ENCODE measurements at regions not wholly inside any gene's neighbourhood (a gene's known extent, or its start where the extent isn't known, plus 50 kb on each side); places are given as distances from the start of the nearest gene placed in this dataset.

DNA sequence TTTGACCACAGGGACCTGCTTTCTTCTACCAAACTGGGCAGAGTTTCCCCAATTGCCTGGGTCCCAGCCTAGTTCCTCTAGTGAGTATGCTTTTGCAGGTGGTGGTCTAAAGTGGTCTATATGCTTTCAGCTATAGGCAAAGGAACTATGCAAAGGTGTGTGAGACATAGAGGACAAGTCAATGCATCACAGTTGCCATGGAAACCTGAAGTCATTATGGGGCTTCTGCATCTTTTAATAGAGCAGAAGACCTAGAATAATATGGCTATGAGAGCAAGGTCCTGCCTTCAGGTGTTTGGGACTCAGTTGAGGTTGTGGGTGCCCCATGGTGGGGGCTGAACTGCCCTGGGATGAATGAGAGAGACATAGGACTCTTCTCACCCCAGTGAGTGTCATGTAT is 92.1 kb upstream of the RAB40AL start (continued):
- TF ChIP-seq KLF15 (CRISPR knock-in tag; IDR thresholded peaks at IDR 0.05; ENCODE audit: borderline replicate concordance): no peak
- no peak for TF ChIP-seq STAG1 (CRISPR knock-in tag; IDR thresholded peaks at IDR 0.05)

- intact Hi-C loops (cut with micrococcal nuclease; ENCODE audit: unreplicated experiment) (no loop called here), in situ Hi-C loops (cut with HindIII; ENCODE audit: extremely low pct_ligation_motif_present, low pct_unique_long_range_greater_than_20kb) (no loop called here)
- H4K20me1 ChIP-seq (ENCODE audit: insufficient read depth, low read length): no peaks in the 10 kb centered on the region
- no peak overlapping the region for H3K4me3 ChIP-seq (replicated peaks in 1 of 3; ENCODE audit: insufficient read depth in 1 of 3, low read depth in 2 of 3, low read length in 3 of 3)
- POLR2A ChIA-PET: no interaction called here
- FAIRE-seq (no peak), DNase-seq (ENCODE audit: low spot score) (no peak), ATAC-seq (no peak)
- H3K36me3 ChIP-seq (replicated peaks in 1 of 2; ENCODE audit: control insufficient read depth in 1 of 2, insufficient read depth in 2 of 2, low read length in 2 of 2): peaks cover 0 to 4% of the 10 kb centered on the region in 2 experiments; a peak in 1 of 5 replicates
- H3K4me2 ChIP-seq (ENCODE audit: low read depth, low read length): no peak overlapping the region
- TF ChIP-seq POLR2AphosphoS5 (IDR thresholded peaks at IDR 0.05; ENCODE audit: low read depth, low read length) (no peak), ZNF761 (CRISPR knock-in tag; conservative IDR thresholded peaks at IDR 0.05) (no peak), KAT7 (CRISPR knock-in tag; IDR thresholded peaks at IDR 0.05; ENCODE audit: borderline replicate concordance) (no peak), PHB2 (IDR thresholded peaks at IDR 0.05; ENCODE audit: partially characterized antibody) (no peak), ZNF383 (CRISPR knock-in tag; IDR thresholded peaks at IDR 0.05; ENCODE audit: borderline replicate concordance) (no peak)
- no peaks in the 10 kb centered on the region for H3K4me1 ChIP-seq (ENCODE audit: insufficient read depth, low read length)
- no peaks in the 10 kb centered on the region for H3K79me2 ChIP-seq (ENCODE audit: insufficient read depth, low read length)
- H3K9me3 ChIP-seq (ENCODE audit: low read length): no peaks in the 10 kb centered on the region
- no peak overlapping the region for H2AFZ ChIP-seq (ENCODE audit: low read length)
- H3K27me3 ChIP-seq (ENCODE audit: control insufficient read depth in 1 of 2, insufficient read depth in 2 of 2, low read length in 2 of 2): no peaks in the 10 kb centered on the region
- CTCF ChIA-PET (ENCODE audit: low intra/inter-chr PET ratio, low total read pairs): no interaction called here
- WGBS (ENCODE audit: low lambda C conversion rate): 93% methylated on average over 4 of the region's 4 CpGs
- no peak overlapping the region for H3K9ac ChIP-seq (ENCODE audit: insufficient read depth, low read depth, low read length)
- no peak overlapping the region for H3K27ac ChIP-seq (ENCODE audit: extremely low read length, insufficient read depth, low read length)
- no TSS peak for BruUV-seq (replicated peaks)
Measured at GRCh38 chrX:102846544-102847236, 90.4 kb upstream of the RAB40AL start.

- CTCF ChIA-PET (ENCODE audit: low intra/inter-chr PET ratio, low total read pairs): no interaction called here
- H3K4me1 ChIP-seq (ENCODE audit: insufficient read depth, low read length): no peaks in the 10 kb centered on the region
- H3K9me3 ChIP-seq (ENCODE audit: low read length): no peaks in the 10 kb centered on the region
- BruUV-seq (replicated peaks): no TSS peak
- no peak overlapping the region for H3K27ac ChIP-seq (ENCODE audit: extremely low read length, insufficient read depth, low read length)
- WGBS (ENCODE audit: low lambda C conversion rate): 93% methylated on average over 2 of the region's 2 CpGs
- in situ Hi-C loops (cut with HindIII; ENCODE audit: extremely low pct_ligation_motif_present, low pct_unique_long_range_greater_than_20kb) (no loop called here), intact Hi-C loops (cut with micrococcal nuclease; ENCODE audit: unreplicated experiment) (no loop called here)
- no peaks in the 10 kb centered on the region for H3K27me3 ChIP-seq (ENCODE audit: control insufficient read depth in 1 of 2, insufficient read depth in 2 of 2, low read length in 2 of 2)
- FAIRE-seq: no peak
- no peaks in the 10 kb centered on the region for H3K79me2 ChIP-seq (ENCODE audit: insufficient read depth, low read length)
- POLR2A ChIA-PET: no interaction called here
- H3K4me2 ChIP-seq (ENCODE audit: low read depth, low read length): no peak overlapping the region
- H3K36me3 ChIP-seq (replicated peaks in 1 of 2; ENCODE audit: control insufficient read depth in 1 of 2, insufficient read depth in 2 of 2, low read length in 2 of 2): peaks cover 0 to 4% of the 10 kb centered on the region in 2 experiments; a peak in 1 of 5 replicates
- no peak for DNase-seq (ENCODE audit: low spot score)
- ATAC-seq: no peak
- H3K4me3 ChIP-seq (replicated peaks in 1 of 3; ENCODE audit: insufficient read depth in 1 of 3, low read depth in 2 of 3, low read length in 3 of 3): no peak overlapping the region
- H3K9ac ChIP-seq (ENCODE audit: insufficient read depth, low read depth, low read length): no peak overlapping the region
- no peak overlapping the region for H2AFZ ChIP-seq (ENCODE audit: low read length)
- H4K20me1 ChIP-seq (ENCODE audit: insufficient read depth, low read length): no peaks in the 10 kb centered on the region
- TF ChIP-seq ZNF280B (CRISPR knock-in tag; IDR thresholded peaks at IDR 0.05; ENCODE audit: borderline replicate concordance): no peak
- TF ChIP-seq ZNF7 (CRISPR knock-in tag; IDR thresholded peaks at IDR 0.05): no peak
- TF ChIP-seq KAT2B (IDR thresholded peaks at IDR 0.05; ENCODE audit: borderline replicate concordance, low read depth, low read length): no peak
- no peak for TF ChIP-seq RFX5 (IDR thresholded peaks at IDR 0.05; ENCODE audit: low read depth, low read length)
- TF ChIP-seq, protein P1, sequence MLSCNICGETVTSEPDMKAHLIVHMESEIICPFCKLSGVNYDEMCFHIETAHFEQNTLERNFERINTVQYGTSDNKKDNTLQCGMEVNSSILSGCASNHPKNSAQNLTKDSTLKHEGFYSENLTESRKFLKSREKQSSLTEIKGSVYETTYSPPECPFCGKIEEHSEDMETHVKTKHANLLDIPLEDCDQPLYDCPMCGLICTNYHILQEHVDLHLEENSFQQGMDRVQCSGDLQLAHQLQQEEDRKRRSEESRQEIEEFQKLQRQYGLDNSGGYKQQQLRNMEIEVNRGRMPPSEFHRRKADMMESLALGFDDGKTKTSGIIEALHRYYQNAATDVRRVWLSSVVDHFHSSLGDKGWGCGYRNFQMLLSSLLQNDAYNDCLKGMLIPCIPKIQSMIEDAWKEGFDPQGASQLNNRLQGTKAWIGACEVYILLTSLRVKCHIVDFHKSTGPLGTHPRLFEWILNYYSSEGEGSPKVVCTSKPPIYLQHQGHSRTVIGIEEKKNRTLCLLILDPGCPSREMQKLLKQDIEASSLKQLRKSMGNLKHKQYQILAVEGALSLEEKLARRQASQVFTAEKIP (CRISPR knock-in tag; IDR thresholded peaks at IDR 0.05; ENCODE audit: borderline replicate concordance): no peak
- TF ChIP-seq ZNF652 (CRISPR knock-in tag; IDR thresholded peaks at IDR 0.05; ENCODE audit: borderline replicate concordance, low read depth): no peak
- no peak for TF ChIP-seq KAT7 (CRISPR knock-in tag; IDR thresholded peaks at IDR 0.05; ENCODE audit: borderline replicate concordance)
- TF ChIP-seq ZNF329 (CRISPR knock-in tag; IDR thresholded peaks at IDR 0.05; ENCODE audit: low read depth): no peak
- TF ChIP-seq MEIS2 (CRISPR knock-in tag; IDR thresholded peaks at IDR 0.05): no peak
Measured at GRCh38 chrX:102847362-102847761, 89.7 kb upstream of the RAB40AL start.

All from HepG2 (cell line).